Endodermal cell (in vitro differentiated cells): ENCODE measurements at regions not wholly inside any gene's neighbourhood (a gene's known extent, or its start where the extent isn't known, plus 50 kb on each side); places are given as distances from the start of the nearest gene placed in this dataset.

Experiments
- DNase-seq: peaks from one replicate; pipeline ENCODE4 v3.0.0-alpha.2; 2017
- H3K27ac ChIP-seq: 2 replicates; pipeline ENCODE4 v1.5.1; 2013; ENCODE audit warnings: mild to moderate bottlenecking, low read depth, low read length, moderate library complexity
- H3K27me3 ChIP-seq: 2 replicates; pipeline ENCODE4 v1.6.1; 2013; ENCODE audit warnings: mild to moderate bottlenecking, low read length, moderate library complexity; ENCODE audit not compliant: insufficient read depth, control insufficient read depth, poor library complexity, severe bottlenecking
- H3K36me3 ChIP-seq: 2 replicates; pipeline ENCODE4 v1.7.0; 2013; ENCODE audit warnings: mild to moderate bottlenecking, low read length, moderate library complexity; ENCODE audit not compliant: control insufficient read depth, insufficient read depth
- H3K4me1 ChIP-seq: one replicate; pipeline ENCODE4 v1.7.0; 2013; ENCODE audit warnings: low read length; ENCODE audit not compliant: control insufficient read depth, insufficient read depth
- H3K4me3 ChIP-seq: 2 replicates; pipeline ENCODE4 v1.5.1; 2013; ENCODE audit warnings: mild to moderate bottlenecking, low read length, moderate library complexity
- H3K9ac ChIP-seq: 2 replicates; pipeline ENCODE4 v1.6.1; 2013; ENCODE audit warnings: mild to moderate bottlenecking, low read length, moderate library complexity; ENCODE audit not compliant: poor library complexity, severe bottlenecking; ENCODE audit errors: extremely low read depth
- H3K9me3 ChIP-seq: 2 replicates; pipeline ENCODE4 v1.6.1; 2013; ENCODE audit warnings: mild to moderate bottlenecking, low read length, moderate library complexity; ENCODE audit not compliant: control insufficient read depth
- H3K27ac Mint-ChIP-seq: 2 replicates; pipeline ENCODE4 v1.8.0; 2020; ENCODE audit warnings: mixed read lengths
- H3K27me3 Mint-ChIP-seq: 2 replicates; pipeline ENCODE4 v1.8.0; 2021; ENCODE audit warnings: mild to moderate bottlenecking, mixed read lengths; ENCODE audit not compliant: insufficient read depth
- H3K36me3 Mint-ChIP-seq: 2 replicates; pipeline ENCODE4 v1.8.0; 2020; ENCODE audit warnings: low read depth, mixed read lengths
- H3K4me1 Mint-ChIP-seq: 2 replicates; pipeline ENCODE4 v1.8.0; 2020; ENCODE audit warnings: mixed read lengths
- H3K4me3 Mint-ChIP-seq: 2 replicates; pipeline ENCODE4 v1.8.0; 2020; ENCODE audit warnings: mild to moderate bottlenecking, moderate library complexity, mixed read lengths
- H3K9me3 Mint-ChIP-seq: 2 replicates; pipeline ENCODE4 v1.8.0; 2020; ENCODE audit warnings: mild to moderate bottlenecking, mixed read lengths
- CTCF ChIP-seq: fragments of 200-600 bp; sonication (generic); conservative IDR thresholded peaks from 2 replicates; pipeline ENCODE4 v1.5.0; 2021; ENCODE audit warnings: antibody characterized with exemption, mild to moderate bottlenecking
- WGBS, 2 experiments: methylation state at CpG; one replicate each; pipeline versions ENCODE4 v1.1.5 to v1.1.7; 2013; ENCODE audit warnings: missing lambda C conversion rate in 2 of 2, mixed read lengths in 1 of 2; ENCODE audit not compliant: insufficient coverage in 1 of 2, insufficient read length in 1 of 2; 5-methylcytosine and 5-hydroxymethylcytosine counted together

- no peak for TF ChIP-seq CTCF
- peaks cover 16% of the 10 kb centered on the region for H3K9me3 Mint-ChIP-seq
- no peaks in the 10 kb centered on the region for H3K27me3 ChIP-seq
- WGBS, 2 experiments: 83 to 94% methylated on average over 3 of the region's 3 CpGs
- no peak overlapping the region for H3K9ac ChIP-seq
- H3K27ac Mint-ChIP-seq: no peak overlapping the region
- peaks cover 22% of the 10 kb centered on the region for H3K9me3 ChIP-seq
- no peak overlapping the region for H3K27ac ChIP-seq
- H3K4me3 ChIP-seq: no peak overlapping the region
- H3K4me1 ChIP-seq: no peaks in the 10 kb centered on the region
- H3K4me3 Mint-ChIP-seq: no peak overlapping the region
- no peaks in the 10 kb centered on the region for H3K36me3 Mint-ChIP-seq
- DNase-seq: no peak
- H3K36me3 ChIP-seq: no peaks in the 10 kb centered on the region
- no peaks in the 10 kb centered on the region for H3K4me1 Mint-ChIP-seq
- H3K27me3 Mint-ChIP-seq: no peaks in the 10 kb centered on the region
These were observed 113.4 kb upstream of the SEC14L1 start for GRCh38 chr17:77027271-77027889.

GRCh38 chr17:77028900-77029299 lies 111.9 kb upstream of the SEC14L1 start:
- Histone ChIP-seq H3K27ac (no peak overlapping the region), H3K9me3 (peaks cover 22% of the 10 kb centered on the region), H3K9ac (no peak overlapping the region), H3K4me3 (no peak overlapping the region), H3K27me3 (no peaks in the 10 kb centered on the region), H3K4me1 (no peaks in the 10 kb centered on the region), H3K36me3 (no peaks in the 10 kb centered on the region)
- no peaks in the 10 kb centered on the region for H3K36me3 Mint-ChIP-seq
- H3K27me3 Mint-ChIP-seq: no peaks in the 10 kb centered on the region
- DNase-seq: no peak
- 86 to 91% methylated on average over 8 of the region's 8 CpGs for WGBS, 2 experiments
- no peak for TF ChIP-seq CTCF
- H3K4me3 Mint-ChIP-seq: no peak overlapping the region
- H3K9me3 Mint-ChIP-seq: peaks cover 20% of the 10 kb centered on the region
- no peaks in the 10 kb centered on the region for H3K4me1 Mint-ChIP-seq
- H3K27ac Mint-ChIP-seq: no peak overlapping the region

- Histone ChIP-seq H3K4me3 (no peak overlapping the region), H3K27me3 (no peaks in the 10 kb centered on the region), H3K36me3 (no peaks in the 10 kb centered on the region), H3K4me1 (no peaks in the 10 kb centered on the region), H3K9ac (no peak overlapping the region), H3K9me3 (peaks cover 9% of the 10 kb centered on the region), H3K27ac (no peak overlapping the region)
- Mint-ChIP-seq H3K27ac (no peak overlapping the region), H3K4me1 (no peaks in the 10 kb centered on the region), H3K36me3 (no peaks in the 10 kb centered on the region), H3K9me3 (peaks cover 15% of the 10 kb centered on the region), H3K4me3 (no peak overlapping the region), H3K27me3 (no peaks in the 10 kb centered on the region)
- DNase-seq: no peak
- WGBS, 2 experiments: 89 to 90% methylated on average over 2 to 4 of the region's 4 CpGs
- TF ChIP-seq CTCF: no peak
These were observed 107.8 kb upstream of the SEC14L1 start for GRCh38 chr17:77032929-77033328.
